ENCODE measurements at regions not wholly inside any gene's neighbourhood (a gene's known extent, or its start where the extent isn't known, plus 50 kb on each side); places are given as distances from the start of the nearest gene placed in this dataset. TPM values are rescaled to one million over a fixed set of nuclear protein-coding genes. Genes with fewer than 3 reads are reported as not detected.

Small RNAs in the stretch of these regions (microRNA-seq; reads per million reads assigned to microRNA genes)
- not detected for gene MIR4771-1
